Suprapubic skin (tissue), 4 donors: ENCODE measurements at regions not wholly inside any gene's neighbourhood (a gene's known extent, or its start where the extent isn't known, plus 50 kb on each side); places are given as distances from the start of the nearest gene placed in this dataset.

Source experiments
- DNase-seq, 2 donors: peaks; one replicate each; pipeline ENCODE4 v3.0.0-alpha.2; 2019; ENCODE audit warnings: low spot score in 2 of 2
- H3K27ac ChIP-seq: fragments of 200-600 bp; sonication (generic); one replicate; pipeline ENCODE4 v1.5.1; 2019
- H3K27me3 ChIP-seq: fragments of 200-600 bp; sonication (generic); one replicate; pipeline ENCODE4 v1.5.1; 2019
- H3K36me3 ChIP-seq: fragments of 200-600 bp; sonication (generic); one replicate; pipeline ENCODE4 v1.5.1; 2019
- H3K4me1 ChIP-seq: fragments of 200-600 bp; sonication (generic); one replicate; pipeline ENCODE4 v1.5.1; 2019
- H3K4me3 ChIP-seq: fragments of 200-600 bp; sonication (generic); one replicate; pipeline ENCODE4 v1.5.1; 2019; ENCODE audit warnings: mild to moderate bottlenecking
- H3K9me3 ChIP-seq: fragments of 200-600 bp; sonication (generic); one replicate; pipeline ENCODE4 v1.5.1; 2019
- EP300 ChIP-seq: sonication (generic); formaldehyde crosslinking; IDR thresholded peaks from one replicate; pipeline ENCODE4 v1.6.1; 2017; ENCODE audit warnings: antibody characterized with exemption
- POLR2A ChIP-seq, 2 donors: fragments of 450-650 bp; IDR thresholded peaks; one replicate each; pipeline ENCODE4 v1.6.1; 2017; ENCODE audit warnings: antibody characterized with exemption in 2 of 2, mild to moderate bottlenecking in 2 of 2, moderate library complexity in 2 of 2
- POLR2AphosphoS5 ChIP-seq, 3 donors: sonication (generic); formaldehyde crosslinking; IDR thresholded peaks; one replicate each; pipeline ENCODE4 v1.6.1; 2017; ENCODE audit warnings: antibody characterized with exemption in 3 of 3
- WGBS: methylation state at CpG from one replicate; pipeline ENCODE4 v1.1.5; 2018; 5-methylcytosine and 5-hydroxymethylcytosine counted together
- TF ChIP-seq, protein P1 (sequence below), 2 donors: fragments of 200-600 bp in 1 of 2; fragments of 450-650 bp in 1 of 2; sonication (generic) in 1 of 2; IDR thresholded peaks; one replicate each; pipeline ENCODE4 v1.5.1; 2016 to 2019; ENCODE audit warnings: antibody characterized with exemption in 2 of 2, mild to moderate bottlenecking in 1 of 2, moderate library complexity in 1 of 2

DNA sequence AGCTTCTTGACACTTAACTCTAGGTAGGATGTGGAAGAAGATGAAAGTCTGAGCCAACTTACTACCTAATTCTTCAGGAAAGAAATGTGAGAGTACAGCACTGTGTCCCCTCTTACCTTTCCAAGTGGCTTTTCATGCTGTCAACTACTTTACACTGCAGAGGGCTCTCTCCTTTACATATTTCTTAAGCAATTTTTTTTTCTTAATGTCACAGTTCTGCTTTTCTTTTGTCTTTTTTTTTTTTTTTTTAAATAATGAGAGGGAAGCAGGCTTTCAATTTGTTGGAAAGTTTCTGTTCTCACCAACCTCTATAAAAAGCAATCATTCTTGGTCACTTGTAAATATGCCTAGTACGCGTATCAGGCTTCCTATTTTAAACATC is 212.7 kb upstream of the MIR17HG start:
- H3K27ac ChIP-seq: no peak overlapping the region
- TF ChIP-seq POLR2AphosphoS5 (IDR thresholded peaks at IDR 0.05) (no peak), EP300 (no peak), POLR2A (IDR thresholded peaks at IDR 0.05) (no peak)
- TF ChIP-seq, protein P1, sequence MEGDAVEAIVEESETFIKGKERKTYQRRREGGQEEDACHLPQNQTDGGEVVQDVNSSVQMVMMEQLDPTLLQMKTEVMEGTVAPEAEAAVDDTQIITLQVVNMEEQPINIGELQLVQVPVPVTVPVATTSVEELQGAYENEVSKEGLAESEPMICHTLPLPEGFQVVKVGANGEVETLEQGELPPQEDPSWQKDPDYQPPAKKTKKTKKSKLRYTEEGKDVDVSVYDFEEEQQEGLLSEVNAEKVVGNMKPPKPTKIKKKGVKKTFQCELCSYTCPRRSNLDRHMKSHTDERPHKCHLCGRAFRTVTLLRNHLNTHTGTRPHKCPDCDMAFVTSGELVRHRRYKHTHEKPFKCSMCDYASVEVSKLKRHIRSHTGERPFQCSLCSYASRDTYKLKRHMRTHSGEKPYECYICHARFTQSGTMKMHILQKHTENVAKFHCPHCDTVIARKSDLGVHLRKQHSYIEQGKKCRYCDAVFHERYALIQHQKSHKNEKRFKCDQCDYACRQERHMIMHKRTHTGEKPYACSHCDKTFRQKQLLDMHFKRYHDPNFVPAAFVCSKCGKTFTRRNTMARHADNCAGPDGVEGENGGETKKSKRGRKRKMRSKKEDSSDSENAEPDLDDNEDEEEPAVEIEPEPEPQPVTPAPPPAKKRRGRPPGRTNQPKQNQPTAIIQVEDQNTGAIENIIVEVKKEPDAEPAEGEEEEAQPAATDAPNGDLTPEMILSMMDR (IDR thresholded peaks at IDR 0.05): no peak
- H3K4me1 ChIP-seq: no peaks in the 10 kb centered on the region
- H3K9me3 ChIP-seq: no peaks in the 10 kb centered on the region
- DNase-seq: no peak
- no peak overlapping the region for H3K4me3 ChIP-seq
- H3K36me3 ChIP-seq: no peaks in the 10 kb centered on the region
- 42% methylated on average over 2 of the region's 2 CpGs for WGBS
- H3K27me3 ChIP-seq: no peaks in the 10 kb centered on the region

- Histone ChIP-seq H3K9me3 (no peaks in the 10 kb centered on the region), H3K27ac (no peak overlapping the region), H3K4me1 (no peaks in the 10 kb centered on the region), H3K4me3 (no peak overlapping the region), H3K36me3 (no peaks in the 10 kb centered on the region), H3K27me3 (no peaks in the 10 kb centered on the region)
- TF ChIP-seq EP300 (no peak), POLR2AphosphoS5 (IDR thresholded peaks at IDR 0.05) (no peak), POLR2A (IDR thresholded peaks at IDR 0.05) (no peak)
- TF ChIP-seq, protein P1 (IDR thresholded peaks at IDR 0.05): no peak
- no peak for DNase-seq
Measured at GRCh38 chr13:91135376-91135775, 212.1 kb upstream of the MIR17HG start.

- DNase-seq: no peak
- Histone ChIP-seq H3K9me3 (no peaks in the 10 kb centered on the region), H3K36me3 (no peaks in the 10 kb centered on the region), H3K27me3 (no peaks in the 10 kb centered on the region), H3K4me1 (no peaks in the 10 kb centered on the region), H3K27ac (no peak overlapping the region), H3K4me3 (no peak overlapping the region)
- TF ChIP-seq, protein P1 (IDR thresholded peaks at IDR 0.05): no peak
- TF ChIP-seq EP300: no peak
- no peak for TF ChIP-seq POLR2AphosphoS5 (IDR thresholded peaks at IDR 0.05)
- no peak for TF ChIP-seq POLR2A (IDR thresholded peaks at IDR 0.05)
Measured at GRCh38 chr13:91135968-91136367, 211.5 kb upstream of the MIR17HG start.

- TF ChIP-seq EP300 (no peak), POLR2A (IDR thresholded peaks at IDR 0.05) (no peak), POLR2AphosphoS5 (IDR thresholded peaks at IDR 0.05) (no peak)
- TF ChIP-seq, protein P1 (IDR thresholded peaks at IDR 0.05): no peak
- Histone ChIP-seq H3K4me3 (no peak overlapping the region), H3K4me1 (no peaks in the 10 kb centered on the region), H3K27me3 (no peaks in the 10 kb centered on the region), H3K9me3 (no peaks in the 10 kb centered on the region), H3K27ac (no peak overlapping the region), H3K36me3 (no peaks in the 10 kb centered on the region)
- 77% methylated on average over 2 of the region's 2 CpGs for WGBS
- DNase-seq: no peak
Measured at GRCh38 chr13:91136806-91137205, 210.7 kb upstream of the MIR17HG start.

- H3K4me3 ChIP-seq: no peak overlapping the region
- TF ChIP-seq POLR2AphosphoS5 (IDR thresholded peaks at IDR 0.05) (no peak), EP300 (no peak), POLR2A (IDR thresholded peaks at IDR 0.05) (no peak)
- TF ChIP-seq, protein P1 (IDR thresholded peaks at IDR 0.05): no peak
- no peak for DNase-seq
- 84% methylated on average over 2 of the region's 2 CpGs for WGBS
- no peaks in the 10 kb centered on the region for H3K36me3 ChIP-seq
- no peaks in the 10 kb centered on the region for H3K9me3 ChIP-seq
- H3K27me3 ChIP-seq: no peaks in the 10 kb centered on the region
- no peak overlapping the region for H3K27ac ChIP-seq
- H3K4me1 ChIP-seq: no peaks in the 10 kb centered on the region
Measured at GRCh38 chr13:91139232-91139631, 208.3 kb upstream of the MIR17HG start.
